OCI-LY7 (cell line): ENCODE measurements at regions not wholly inside any gene's neighbourhood (a gene's known extent, or its start where the extent isn't known, plus 50 kb on each side); places are given as distances from the start of the nearest gene placed in this dataset.

Experiments
- BruUV-seq: library from RNA; stranded (reverse); fragments of 400-500 nt; replicated peaks from 2 replicates; lab custom pipeline; 2021; lab: Mats Ljungman, UMichigan
- CTCF ChIA-PET: fragments of 300-600 bp; sonication (Branson Sonifier 250); formaldehyde crosslinking; loops from one replicate; lab custom pipeline; 2022; ENCODE audit warnings: antibody characterized with exemption; ENCODE audit not compliant: unreplicated experiment; lab: Charles Lee
- POLR2A ChIA-PET: fragments of 300-600 bp; sonication (Branson Sonifier 250); formaldehyde crosslinking; loops from one replicate; lab custom pipeline; 2022; ENCODE audit warnings: antibody characterized with exemption; lab: Charles Lee
- DNase-seq: peaks from one replicate; pipeline ENCODE4 v3.0.0-alpha.2; 2015; ENCODE audit warnings: low spot score
- H2AFZ ChIP-seq: fragments of 200-600 bp; sonication (generic), shearing (Covaris generic); 2 replicates; pipeline ENCODE4 v1.6.1; 2014; ENCODE audit warnings: mild to moderate bottlenecking, antibody characterized with exemption, low read length, moderate library complexity
- H3K27ac ChIP-seq: fragments of 200-600 bp; sonication (generic); 2 replicates; pipeline ENCODE4 v1.5.1; 2014; ENCODE audit warnings: mixed run types, low read depth, mild to moderate bottlenecking, moderate library complexity, low read length, inconsistent platforms; ENCODE audit not compliant: poor library complexity, severe bottlenecking
- H3K36me3 ChIP-seq: fragments of 200-600 bp; sonication (generic); 2 replicates; pipeline ENCODE4 v1.6.1; 2014; ENCODE audit warnings: mild to moderate bottlenecking, antibody characterized with exemption, low read length, moderate library complexity, mixed read lengths; ENCODE audit not compliant: insufficient read depth
- H3K4me1 ChIP-seq: fragments of 200-600 bp; sonication (generic); 2 replicates; pipeline ENCODE4 v1.5.1; 2014; ENCODE audit warnings: mild to moderate bottlenecking, low read length; ENCODE audit not compliant: insufficient read depth, poor library complexity, severe bottlenecking
- H3K4me2 ChIP-seq: fragments of 200-600 bp; sonication (generic); 2 replicates; pipeline ENCODE4 v1.6.1; 2014; ENCODE audit warnings: mild to moderate bottlenecking, low read length
- H3K4me3 ChIP-seq: fragments of 200-600 bp; sonication (generic); 2 replicates; pipeline ENCODE4 v1.5.1; 2014; ENCODE audit warnings: mild to moderate bottlenecking, low read depth, low read length; ENCODE audit not compliant: poor library complexity, severe bottlenecking
- H3K79me2 ChIP-seq: fragments of 200-600 bp; sonication (generic); 2 replicates; pipeline ENCODE4 v1.6.1; 2016; ENCODE audit warnings: low read depth, mild to moderate bottlenecking, low read length, moderate library complexity, mixed read lengths; ENCODE audit not compliant: insufficient read depth
- H3K9me2 ChIP-seq: fragments of 200-600 bp; sonication (generic); 2 replicates; pipeline ENCODE4 v1.6.1; 2016; ENCODE audit warnings: mild to moderate bottlenecking, low read length, mixed read lengths; ENCODE audit not compliant: insufficient read depth
- H3K9me3 ChIP-seq: fragments of 200-600 bp; sonication (generic); 2 replicates; pipeline ENCODE4 v1.6.1; 2014; ENCODE audit warnings: mild to moderate bottlenecking, mixed run types, low read length, mixed read lengths
- H4K20me1 ChIP-seq: fragments of 200-600 bp; sonication (generic); 2 replicates; pipeline ENCODE4 v1.6.1; 2014; ENCODE audit warnings: mild to moderate bottlenecking, antibody characterized with exemption, low read length, moderate library complexity, mixed read lengths; ENCODE audit not compliant: insufficient read depth
- CTCF ChIP-seq: fragments of 200-600 bp; sonication (generic); conservative IDR thresholded peaks from 2 replicates; pipeline ENCODE4 v1.5.1; 2014; ENCODE audit warnings: mild to moderate bottlenecking, antibody characterized with exemption, low read length, moderate library complexity, mixed read lengths
- EZH2phosphoT487 ChIP-seq: fragments of 200-600 bp; sonication (generic); IDR thresholded peaks from 2 replicates; pipeline ENCODE4 v1.6.1; 2018; ENCODE audit warnings: low read depth, borderline replicate concordance, mild to moderate bottlenecking, mixed run types, antibody characterized with exemption, low read length, moderate library complexity, mixed read lengths
- intact Hi-C: fragments of 100-400 bp; cut with micrococcal nuclease; formaldehyde crosslinking; loops from one replicate; pipeline ENCODE4 v1.10.0; 2022; ENCODE audit not compliant: unreplicated experiment

- ChIA-PET CTCF (no interaction called here), POLR2A (interaction anchor here (0.7 kb wide), 1 partner anchor 8 kb away, joined by 3 read pairs; no protein-coding TSS in a partner anchor)
- no peaks in the 10 kb centered on the region for H3K9me2 ChIP-seq
- TF ChIP-seq EZH2phosphoT487 (no peak), CTCF (no peak)
- H2AFZ ChIP-seq = no peak overlapping the region
- no peaks in the 10 kb centered on the region for H4K20me1 ChIP-seq
- DNase-seq = no peak
- intact Hi-C loops = no loop called here
- no peak overlapping the region for H3K4me2 ChIP-seq
- no peaks in the 10 kb centered on the region for H3K9me3 ChIP-seq
- H3K79me2 ChIP-seq = no peaks in the 10 kb centered on the region
- H3K27ac ChIP-seq = no peak overlapping the region
- no peaks in the 10 kb centered on the region for H3K4me1 ChIP-seq
- no TSS peak for BruUV-seq
- no peaks in the 10 kb centered on the region for H3K36me3 ChIP-seq
- no peak overlapping the region for H3K4me3 ChIP-seq
Observed at GRCh38 chr2:21794611-21795010, 670.8 kb downstream of the TDRD15 start.

GRCh38 chr2:21800356-21800755 is 676.6 kb downstream of the TDRD15 start:
- TF ChIP-seq EZH2phosphoT487 = no peak
- no peak for TF ChIP-seq CTCF
- BruUV-seq = no TSS peak
- Histone ChIP-seq H3K4me3 (no peak overlapping the region), H2AFZ (no peak overlapping the region), H3K79me2 (no peaks in the 10 kb centered on the region), H3K9me3 (no peaks in the 10 kb centered on the region), H3K4me1 (no peaks in the 10 kb centered on the region), H3K4me2 (no peak overlapping the region), H4K20me1 (no peaks in the 10 kb centered on the region), H3K36me3 (no peaks in the 10 kb centered on the region), H3K9me2 (no peaks in the 10 kb centered on the region), H3K27ac (no peak overlapping the region)
- POLR2A ChIA-PET = no interaction called here
- intact Hi-C loops = no loop called here
- CTCF ChIA-PET = no interaction called here
- no peak for DNase-seq

- ChIA-PET CTCF (no interaction called here), POLR2A (no interaction called here)
- no peak for DNase-seq
- H3K4me3 ChIP-seq = no peak overlapping the region
- H3K36me3 ChIP-seq = no peaks in the 10 kb centered on the region
- TF ChIP-seq EZH2phosphoT487 (no peak), CTCF (no peak)
- no peak overlapping the region for H3K27ac ChIP-seq
- H4K20me1 ChIP-seq = no peaks in the 10 kb centered on the region
- no peaks in the 10 kb centered on the region for H3K4me1 ChIP-seq
- no TSS peak for BruUV-seq
- H3K79me2 ChIP-seq = no peaks in the 10 kb centered on the region
- H3K9me3 ChIP-seq = no peaks in the 10 kb centered on the region
- intact Hi-C loops = no loop called here
- H2AFZ ChIP-seq = no peak overlapping the region
- no peaks in the 10 kb centered on the region for H3K9me2 ChIP-seq
- H3K4me2 ChIP-seq = no peak overlapping the region
Observed at GRCh38 chr2:21803550-21803949, 679.8 kb downstream of the TDRD15 start.
